OCI-LY7 (cell line): ENCODE measurements at regions not wholly inside any gene's neighbourhood (a gene's known extent, or its start where the extent isn't known, plus 50 kb on each side); places are given as distances from the start of the nearest gene placed in this dataset.

Source experiments
- BruUV-seq: library from RNA; stranded (reverse); fragments of 400-500 nt; replicated peaks from 2 replicates; lab custom pipeline; 2021; lab: Mats Ljungman, UMichigan
- CTCF ChIA-PET: fragments of 300-600 bp; sonication (Branson Sonifier 250); formaldehyde crosslinking; loops from one replicate; lab custom pipeline; 2022; ENCODE audit warnings: antibody characterized with exemption; ENCODE audit not compliant: unreplicated experiment; lab: Charles Lee
- POLR2A ChIA-PET: fragments of 300-600 bp; sonication (Branson Sonifier 250); formaldehyde crosslinking; loops from one replicate; lab custom pipeline; 2022; ENCODE audit warnings: antibody characterized with exemption; lab: Charles Lee
- DNase-seq: peaks from one replicate; pipeline ENCODE4 v3.0.0-alpha.2; 2015; ENCODE audit warnings: low spot score
- H2AFZ ChIP-seq: fragments of 200-600 bp; sonication (generic), shearing (Covaris generic); 2 replicates; pipeline ENCODE4 v1.6.1; 2014; ENCODE audit warnings: mild to moderate bottlenecking, antibody characterized with exemption, low read length, moderate library complexity
- H3K27ac ChIP-seq: fragments of 200-600 bp; sonication (generic); 2 replicates; pipeline ENCODE4 v1.5.1; 2014; ENCODE audit warnings: mixed run types, low read depth, mild to moderate bottlenecking, moderate library complexity, low read length, inconsistent platforms; ENCODE audit not compliant: poor library complexity, severe bottlenecking
- H3K36me3 ChIP-seq: fragments of 200-600 bp; sonication (generic); 2 replicates; pipeline ENCODE4 v1.6.1; 2014; ENCODE audit warnings: mild to moderate bottlenecking, antibody characterized with exemption, low read length, moderate library complexity, mixed read lengths; ENCODE audit not compliant: insufficient read depth
- H3K4me1 ChIP-seq: fragments of 200-600 bp; sonication (generic); 2 replicates; pipeline ENCODE4 v1.5.1; 2014; ENCODE audit warnings: mild to moderate bottlenecking, low read length; ENCODE audit not compliant: insufficient read depth, poor library complexity, severe bottlenecking
- H3K4me2 ChIP-seq: fragments of 200-600 bp; sonication (generic); 2 replicates; pipeline ENCODE4 v1.6.1; 2014; ENCODE audit warnings: mild to moderate bottlenecking, low read length
- H3K4me3 ChIP-seq: fragments of 200-600 bp; sonication (generic); 2 replicates; pipeline ENCODE4 v1.5.1; 2014; ENCODE audit warnings: mild to moderate bottlenecking, low read depth, low read length; ENCODE audit not compliant: poor library complexity, severe bottlenecking
- H3K79me2 ChIP-seq: fragments of 200-600 bp; sonication (generic); 2 replicates; pipeline ENCODE4 v1.6.1; 2016; ENCODE audit warnings: low read depth, mild to moderate bottlenecking, low read length, moderate library complexity, mixed read lengths; ENCODE audit not compliant: insufficient read depth
- H3K9me2 ChIP-seq: fragments of 200-600 bp; sonication (generic); 2 replicates; pipeline ENCODE4 v1.6.1; 2016; ENCODE audit warnings: mild to moderate bottlenecking, low read length, mixed read lengths; ENCODE audit not compliant: insufficient read depth
- H3K9me3 ChIP-seq: fragments of 200-600 bp; sonication (generic); 2 replicates; pipeline ENCODE4 v1.6.1; 2014; ENCODE audit warnings: mild to moderate bottlenecking, mixed run types, low read length, mixed read lengths
- H4K20me1 ChIP-seq: fragments of 200-600 bp; sonication (generic); 2 replicates; pipeline ENCODE4 v1.6.1; 2014; ENCODE audit warnings: mild to moderate bottlenecking, antibody characterized with exemption, low read length, moderate library complexity, mixed read lengths; ENCODE audit not compliant: insufficient read depth
- EZH2phosphoT487 ChIP-seq: fragments of 200-600 bp; sonication (generic); IDR thresholded peaks from 2 replicates; pipeline ENCODE4 v1.6.1; 2018; ENCODE audit warnings: low read depth, borderline replicate concordance, mild to moderate bottlenecking, mixed run types, antibody characterized with exemption, low read length, moderate library complexity, mixed read lengths
- intact Hi-C: fragments of 100-400 bp; cut with micrococcal nuclease; formaldehyde crosslinking; loops from one replicate; pipeline ENCODE4 v1.10.0; 2022; ENCODE audit not compliant: unreplicated experiment
- TF ChIP-seq, protein P1 (sequence below): fragments of 200-600 bp; sonication (generic); conservative IDR thresholded peaks from 2 replicates; pipeline ENCODE4 v1.5.1; 2014; ENCODE audit warnings: mild to moderate bottlenecking, antibody characterized with exemption, low read length, moderate library complexity, mixed read lengths

GRCh38 chr1:37399830-37400464, 74.4 kb upstream of the ZC3H12A start:
- POLR2A ChIA-PET = no interaction called here
- no peaks in the 10 kb centered on the region for H3K4me1 ChIP-seq
- H4K20me1 ChIP-seq = no peaks in the 10 kb centered on the region
- DNase-seq = no peak
- H3K27ac ChIP-seq = no peak overlapping the region
- no TSS peak for BruUV-seq
- no peaks in the 10 kb centered on the region for H3K9me3 ChIP-seq
- H3K4me2 ChIP-seq = no peak overlapping the region
- no peaks in the 10 kb centered on the region for H3K79me2 ChIP-seq
- no peaks in the 10 kb centered on the region for H3K36me3 ChIP-seq
- H2AFZ ChIP-seq = no peak overlapping the region
- H3K4me3 ChIP-seq = no peak overlapping the region
- intact Hi-C loops = no loop called here
- no peaks in the 10 kb centered on the region for H3K9me2 ChIP-seq
- TF ChIP-seq, protein P1, sequence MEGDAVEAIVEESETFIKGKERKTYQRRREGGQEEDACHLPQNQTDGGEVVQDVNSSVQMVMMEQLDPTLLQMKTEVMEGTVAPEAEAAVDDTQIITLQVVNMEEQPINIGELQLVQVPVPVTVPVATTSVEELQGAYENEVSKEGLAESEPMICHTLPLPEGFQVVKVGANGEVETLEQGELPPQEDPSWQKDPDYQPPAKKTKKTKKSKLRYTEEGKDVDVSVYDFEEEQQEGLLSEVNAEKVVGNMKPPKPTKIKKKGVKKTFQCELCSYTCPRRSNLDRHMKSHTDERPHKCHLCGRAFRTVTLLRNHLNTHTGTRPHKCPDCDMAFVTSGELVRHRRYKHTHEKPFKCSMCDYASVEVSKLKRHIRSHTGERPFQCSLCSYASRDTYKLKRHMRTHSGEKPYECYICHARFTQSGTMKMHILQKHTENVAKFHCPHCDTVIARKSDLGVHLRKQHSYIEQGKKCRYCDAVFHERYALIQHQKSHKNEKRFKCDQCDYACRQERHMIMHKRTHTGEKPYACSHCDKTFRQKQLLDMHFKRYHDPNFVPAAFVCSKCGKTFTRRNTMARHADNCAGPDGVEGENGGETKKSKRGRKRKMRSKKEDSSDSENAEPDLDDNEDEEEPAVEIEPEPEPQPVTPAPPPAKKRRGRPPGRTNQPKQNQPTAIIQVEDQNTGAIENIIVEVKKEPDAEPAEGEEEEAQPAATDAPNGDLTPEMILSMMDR = no peak
- no peak for TF ChIP-seq EZH2phosphoT487
- CTCF ChIA-PET = no interaction called here

DNA sequence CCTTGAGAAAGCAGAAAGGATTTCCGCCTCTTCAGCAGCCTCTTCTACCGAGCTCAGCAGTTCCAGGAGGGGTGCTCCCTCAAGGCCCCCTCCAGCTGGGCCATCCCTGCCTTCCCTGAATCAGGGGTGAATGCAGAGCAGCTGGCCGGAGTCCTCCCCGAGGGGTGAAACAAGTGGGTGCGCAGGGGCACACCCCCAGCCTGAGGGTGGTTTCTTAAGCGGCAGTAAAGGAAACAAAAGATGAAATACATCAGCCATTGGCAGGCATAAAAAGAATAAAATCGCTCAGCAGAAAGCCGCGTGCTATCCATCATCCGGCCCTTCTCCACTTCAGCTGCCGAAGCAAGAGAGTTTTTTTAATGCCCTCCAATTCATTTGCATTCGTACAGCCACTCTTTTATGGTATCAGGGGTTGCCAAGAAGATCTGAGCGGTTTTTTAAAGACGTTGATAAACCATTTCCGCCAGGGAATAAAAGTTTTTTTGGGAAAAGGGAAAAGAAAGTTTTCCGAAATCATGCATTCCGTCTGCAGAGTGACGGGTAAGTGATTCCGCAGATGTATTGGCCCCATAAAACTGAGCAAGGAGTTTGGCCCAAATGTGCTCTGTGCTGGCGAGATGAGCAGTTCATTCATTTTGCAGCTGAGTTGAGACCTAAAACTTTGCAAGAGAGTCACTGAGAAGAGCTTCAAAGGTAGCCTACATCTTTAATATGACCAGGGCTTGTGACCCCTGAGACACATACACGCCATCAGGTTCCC, 73.7 kb upstream of the ZC3H12A start:
- no TSS peak for BruUV-seq
- no peak overlapping the region for H3K4me3 ChIP-seq
- H3K9me2 ChIP-seq = no peaks in the 10 kb centered on the region
- no peaks in the 10 kb centered on the region for H3K79me2 ChIP-seq
- no peaks in the 10 kb centered on the region for H3K4me1 ChIP-seq
- TF ChIP-seq, protein P1 = no peak
- no peak for TF ChIP-seq EZH2phosphoT487
- intact Hi-C loops = no loop called here
- ChIA-PET POLR2A (no interaction called here), CTCF (interaction anchor here (0.6 kb wide), 1 partner anchor 430 kb away, joined by 4 read pairs; no protein-coding TSS in a partner anchor)
- H3K27ac ChIP-seq = no peak overlapping the region
- H3K36me3 ChIP-seq = no peaks in the 10 kb centered on the region
- no peaks in the 10 kb centered on the region for H4K20me1 ChIP-seq
- H3K9me3 ChIP-seq = no peaks in the 10 kb centered on the region
- DNase-seq = no peak
- no peak overlapping the region for H3K4me2 ChIP-seq
- no peak overlapping the region for H2AFZ ChIP-seq

GRCh38 chr1:37403166-37403565, 71.2 kb upstream of the ZC3H12A start:
- no peak for TF ChIP-seq EZH2phosphoT487
- TF ChIP-seq, protein P1 = no peak
- H3K4me1 ChIP-seq = no peaks in the 10 kb centered on the region
- no peaks in the 10 kb centered on the region for H3K36me3 ChIP-seq
- CTCF ChIA-PET = no interaction called here
- BruUV-seq = no TSS peak
- no peaks in the 10 kb centered on the region for H4K20me1 ChIP-seq
- no peak overlapping the region for H3K4me3 ChIP-seq
- POLR2A ChIA-PET = no interaction called here
- H3K4me2 ChIP-seq = no peak overlapping the region
- H3K79me2 ChIP-seq = no peaks in the 10 kb centered on the region
- no peak overlapping the region for H3K27ac ChIP-seq
- no peaks in the 10 kb centered on the region for H3K9me3 ChIP-seq
- H2AFZ ChIP-seq = no peak overlapping the region
- DNase-seq = no peak
- no peaks in the 10 kb centered on the region for H3K9me2 ChIP-seq
- intact Hi-C loops = no loop called here
